Skeletal muscle tissue (tissue), 3 donors: ENCODE measurements at regions not wholly inside any gene's neighbourhood (a gene's known extent, or its start where the extent isn't known, plus 50 kb on each side); places are given as distances from the start of the nearest gene placed in this dataset.
"Not testable (repeated sequence)": the region's sequence is repeated elsewhere in the genome, so short reads cannot be mapped to it uniquely, and the experiment has no call there.

Experiments used
- H3K27ac ChIP-seq: one replicate; pipeline ENCODE4 v1.7.0; 2013; ENCODE audit warnings: mild to moderate bottlenecking, low read depth, low read length, inconsistent platforms
- H3K27me3 ChIP-seq, 3 donors: one replicate each; pipeline ENCODE4 v1.7.0; 2013; ENCODE audit warnings: low read length in 3 of 3; ENCODE audit not compliant: control insufficient read depth in 3 of 3, insufficient read depth in 3 of 3
- H3K36me3 ChIP-seq, 3 donors: one replicate each; pipeline ENCODE4 v1.7.0; 2013; ENCODE audit warnings: low read length in 3 of 3; ENCODE audit not compliant: control insufficient read depth in 3 of 3, insufficient read depth in 3 of 3
- H3K4me1 ChIP-seq, 3 donors: one replicate each; pipeline ENCODE4 v1.7.0; 2013; ENCODE audit warnings: low read length in 3 of 3, mild to moderate bottlenecking in 3 of 3; ENCODE audit not compliant: control insufficient read depth in 3 of 3, insufficient read depth in 3 of 3
- H3K4me3 ChIP-seq, 3 donors: one replicate each; pipeline ENCODE4 v1.7.0; 2013; ENCODE audit warnings: low read length in 3 of 3
- H3K9ac ChIP-seq, 3 donors: one replicate each; pipeline ENCODE4 v1.7.0; 2013; ENCODE audit warnings: low read length in 3 of 3, mild to moderate bottlenecking in 3 of 3, moderate library complexity in 2 of 3, low read depth in 1 of 3
- H3K9me3 ChIP-seq, 3 donors: one replicate each; pipeline ENCODE4 v1.7.0; 2013; ENCODE audit warnings: low read length in 3 of 3; ENCODE audit not compliant: control insufficient read depth in 3 of 3
- donor health status: Osteomylitis.

DNA sequence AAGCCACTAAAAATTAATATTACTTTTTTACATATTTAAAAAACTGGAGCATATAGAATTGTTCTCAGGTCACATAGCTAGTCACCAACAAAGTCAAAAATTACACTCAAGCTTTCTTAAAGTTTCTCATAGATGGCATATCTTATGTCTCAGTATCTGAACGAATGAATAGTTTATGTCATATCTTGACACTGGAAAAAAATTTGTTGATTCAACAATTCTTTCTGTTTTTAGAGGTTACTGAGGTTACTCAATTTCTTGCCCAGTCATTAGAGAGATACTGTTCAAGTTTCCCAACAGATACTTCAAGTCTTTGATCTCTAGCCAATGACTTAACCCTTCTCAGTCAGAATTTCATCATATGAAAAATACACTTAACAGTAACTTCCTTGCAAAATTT lies 113.1 kb upstream of the XIRP2 start:
- no peaks in the 10 kb centered on the region for H3K36me3 ChIP-seq
- no peak overlapping the region for H3K4me3 ChIP-seq
- peaks cover 0 to 2% (median 0%) of the 10 kb centered on the region in 3 donors for H3K9me3 ChIP-seq
- no peak overlapping the region for H3K9ac ChIP-seq
- H3K4me1 ChIP-seq, result no peaks in the 10 kb centered on the region
- H3K27me3 ChIP-seq, result no peaks in the 10 kb centered on the region
- H3K27ac ChIP-seq, result no peak overlapping the region

DNA sequence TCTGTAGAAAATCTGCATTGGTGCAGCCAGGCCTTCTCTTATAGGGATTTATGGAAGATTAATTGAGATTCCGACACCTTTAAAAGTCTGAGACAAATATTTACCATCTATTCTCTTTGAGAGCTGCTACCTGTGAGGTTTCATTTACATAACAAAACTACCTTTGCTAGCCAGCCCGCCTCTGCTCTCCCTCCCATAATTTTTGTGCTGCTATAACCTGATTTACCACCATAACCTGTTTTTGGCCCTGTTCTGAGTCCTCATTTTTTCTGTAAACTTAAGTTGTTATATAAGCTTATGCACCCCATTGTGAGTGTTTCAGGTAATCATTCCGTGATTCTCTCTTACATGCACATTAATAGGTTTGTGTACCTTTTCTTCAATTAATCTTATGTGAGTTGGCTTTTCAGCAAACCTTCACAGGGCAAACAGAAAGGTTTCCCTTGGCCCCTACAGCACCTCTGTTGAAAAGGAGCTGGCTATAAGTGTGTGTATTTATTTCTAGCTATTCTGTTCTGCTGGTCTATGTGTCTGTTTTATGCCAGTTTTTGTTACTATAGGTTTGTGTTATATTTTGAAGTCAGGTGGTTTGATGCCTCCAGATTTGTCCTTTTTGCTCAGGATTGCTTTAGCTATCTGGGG lies 114.9 kb upstream of the XIRP2 start:
- no peak overlapping the region for H3K9ac ChIP-seq
- H3K4me1 ChIP-seq, result no peaks in the 10 kb centered on the region
- no peaks in the 10 kb centered on the region for H3K27me3 ChIP-seq
- no peak overlapping the region for H3K27ac ChIP-seq
- H3K9me3 ChIP-seq, result peaks cover 0 to 2% (median 0%) of the 10 kb centered on the region in 3 donors
- H3K4me3 ChIP-seq, result no peak overlapping the region
- no peaks in the 10 kb centered on the region for H3K36me3 ChIP-seq

DNA sequence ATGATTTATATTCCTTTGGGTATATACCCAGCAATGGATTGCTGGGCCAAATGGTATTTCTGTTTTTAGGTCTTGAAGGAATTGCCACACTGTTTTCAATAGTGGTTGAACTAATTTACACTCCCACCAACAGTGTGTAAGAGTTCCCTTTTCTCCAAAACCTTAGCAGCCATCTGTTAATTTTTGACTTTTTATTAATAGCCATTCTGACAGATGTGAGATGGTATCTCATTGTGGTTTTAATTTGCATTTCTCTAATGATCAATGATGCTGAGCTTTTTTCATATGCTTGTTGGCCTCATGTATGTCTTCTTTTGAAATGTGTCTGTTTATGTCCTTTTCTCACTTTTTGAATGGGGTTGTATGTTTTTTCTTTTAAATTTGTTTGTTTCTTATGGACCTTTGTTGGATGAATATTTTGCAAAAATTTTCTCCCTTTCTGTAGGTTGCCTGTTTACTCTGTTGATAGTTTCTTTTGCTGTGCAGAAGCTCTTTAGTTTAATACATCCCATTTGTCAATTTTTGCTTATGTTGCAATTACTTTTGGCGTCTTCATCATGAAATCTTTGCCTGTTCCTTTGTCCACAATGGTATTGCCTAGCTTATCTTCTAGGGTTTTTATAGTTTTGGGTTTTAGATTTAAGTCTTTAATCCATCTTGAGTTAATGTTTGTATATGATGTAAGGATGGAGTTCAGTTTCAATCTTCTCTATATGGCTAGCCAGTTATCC lies 119.7 kb upstream of the XIRP2 start:
- Histone ChIP-seq H3K4me1 (no peaks in the 10 kb centered on the region), H3K4me3 (no peak overlapping the region), H3K27me3 (no peaks in the 10 kb centered on the region), H3K27ac (no peak overlapping the region), H3K9me3 (peaks cover 0 to 5% (median 2%) of the 10 kb centered on the region in 3 donors), H3K36me3 (no peaks in the 10 kb centered on the region), H3K9ac (no peak overlapping the region)

DNA sequence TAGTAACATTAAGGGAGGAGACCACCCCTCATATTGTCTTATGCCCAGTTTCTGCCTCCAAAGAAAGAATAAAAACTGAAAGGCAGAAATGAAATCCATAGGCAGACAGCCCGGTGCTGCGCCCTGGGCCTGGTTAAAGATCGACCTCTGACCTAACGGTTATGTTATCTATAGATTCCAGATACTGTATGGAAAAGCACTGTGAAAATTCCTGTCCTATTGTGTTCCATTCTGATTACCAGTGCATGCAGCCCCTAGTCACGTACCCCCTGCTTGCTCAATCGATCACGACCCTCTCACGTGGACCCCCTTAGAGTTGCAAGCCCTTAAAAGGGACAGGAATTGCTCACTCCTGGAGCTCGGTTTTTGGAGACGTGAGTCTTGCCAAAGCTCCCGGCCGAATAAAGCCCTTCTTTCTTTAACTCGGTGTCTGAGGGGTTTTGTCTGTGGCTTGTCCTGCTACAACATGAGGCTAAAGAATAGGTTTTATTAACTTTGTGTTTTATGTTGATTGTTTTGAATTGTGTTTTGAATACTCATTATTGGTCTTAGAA lies 121.4 kb upstream of the XIRP2 start:
- not testable (repeated sequence) for H3K9ac ChIP-seq, H3K27me3 ChIP-seq, H3K4me3 ChIP-seq, H3K27ac ChIP-seq, H3K36me3 ChIP-seq, H3K9me3 ChIP-seq, H3K4me1 ChIP-seq

DNA sequence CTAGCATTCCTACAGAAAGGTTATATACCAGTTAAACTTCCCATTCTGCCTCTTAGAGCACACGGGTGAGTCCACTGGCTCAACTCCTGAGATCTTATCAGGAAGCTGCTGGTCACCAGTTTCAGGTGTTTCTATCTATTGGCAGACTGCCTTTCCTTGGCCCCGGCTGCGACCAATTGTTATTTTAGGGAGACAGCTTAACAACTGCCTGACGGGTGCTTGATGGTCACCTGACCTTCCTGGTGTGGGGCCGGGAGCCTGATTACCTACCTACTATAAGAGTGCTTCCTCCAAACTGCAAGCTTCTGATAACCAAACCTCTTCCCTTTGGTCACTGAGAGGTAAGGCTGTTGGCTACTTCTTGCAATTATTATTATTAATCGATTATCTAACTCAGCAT lies 122.1 kb upstream of the XIRP2 start:
- Histone ChIP-seq H3K27me3 (no peaks in the 10 kb centered on the region), H3K27ac (no peak overlapping the region), H3K9ac (no peak overlapping the region), H3K9me3 (peaks cover 0 to 5% (median 0%) of the 10 kb centered on the region in 3 donors), H3K4me3 (no peak overlapping the region), H3K4me1 (no peaks in the 10 kb centered on the region), H3K36me3 (no peaks in the 10 kb centered on the region)

DNA sequence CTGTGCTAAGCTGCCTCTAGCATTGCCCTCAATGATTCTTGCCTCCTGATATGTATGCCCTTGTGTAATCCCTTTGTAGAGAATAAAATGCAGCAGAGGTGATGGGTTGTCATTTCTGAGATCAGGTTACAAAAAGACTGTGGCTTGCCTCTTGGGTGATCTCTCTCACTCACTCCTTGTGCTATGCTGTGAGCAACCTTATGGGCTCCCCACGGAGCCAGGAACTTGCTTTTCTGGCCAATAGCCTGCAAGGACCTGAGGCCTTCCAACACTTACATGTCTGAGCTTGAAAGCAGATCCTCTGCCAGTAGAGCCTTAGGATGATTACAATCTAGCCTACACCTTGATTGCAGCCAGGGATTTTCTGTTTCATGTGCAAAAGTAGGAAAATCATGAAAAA lies 123.1 kb upstream of the XIRP2 start:
- Histone ChIP-seq H3K4me1 (no peaks in the 10 kb centered on the region), H3K4me3 (no peak overlapping the region), H3K27me3 (no peaks in the 10 kb centered on the region), H3K9me3 (peaks cover 0 to 5% (median 0%) of the 10 kb centered on the region in 3 donors), H3K9ac (no peak overlapping the region), H3K36me3 (no peaks in the 10 kb centered on the region), H3K27ac (no peak overlapping the region)

DNA sequence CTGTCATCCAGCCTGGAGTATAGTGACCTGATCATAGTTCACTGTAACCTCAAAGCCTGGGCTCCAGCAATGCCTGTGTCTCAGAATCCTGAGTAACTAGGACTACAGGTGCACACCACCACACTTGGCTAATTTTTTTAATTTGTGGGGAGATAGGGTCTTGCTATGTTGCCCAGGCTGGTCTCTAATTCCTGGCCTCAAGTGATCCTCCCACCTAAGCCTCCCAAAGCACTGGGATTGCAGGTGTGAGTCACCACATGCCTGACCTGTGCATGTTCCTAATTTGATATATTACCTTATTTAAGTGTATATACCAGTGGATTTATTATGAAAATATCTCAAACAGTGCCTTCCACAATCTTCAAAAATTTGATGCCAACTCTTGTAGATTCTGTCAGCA lies 123.6 kb upstream of the XIRP2 start:
- Histone ChIP-seq H3K27me3 (no peaks in the 10 kb centered on the region), H3K9me3 (peaks cover 0 to 5% (median 0%) of the 10 kb centered on the region in 3 donors), H3K27ac (no peak overlapping the region), H3K4me1 (no peaks in the 10 kb centered on the region), H3K4me3 (no peak overlapping the region), H3K36me3 (no peaks in the 10 kb centered on the region), H3K9ac (no peak overlapping the region)

DNA sequence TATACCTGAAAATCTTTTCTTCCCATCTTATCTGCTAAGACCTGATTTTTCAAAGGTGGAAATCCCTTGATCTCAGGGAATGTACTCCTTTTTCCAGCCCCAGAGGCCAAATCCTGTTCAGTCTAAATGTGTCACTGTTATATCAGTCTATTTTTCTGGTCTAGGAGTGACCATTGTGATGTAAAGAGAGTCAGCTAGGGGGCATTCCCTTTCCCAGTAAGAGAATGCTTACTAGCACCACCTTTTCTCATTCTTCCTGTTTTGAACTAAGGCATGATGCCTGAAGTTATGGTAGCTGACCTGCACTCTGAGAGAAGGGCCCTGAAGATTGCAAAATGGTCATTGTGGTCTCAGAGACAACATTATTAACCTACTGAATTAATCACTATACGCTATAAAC lies 124.1 kb upstream of the XIRP2 start:
- Histone ChIP-seq H3K4me1 (no peaks in the 10 kb centered on the region), H3K36me3 (no peaks in the 10 kb centered on the region), H3K27ac (no peak overlapping the region), H3K27me3 (no peaks in the 10 kb centered on the region), H3K9ac (no peak overlapping the region), H3K4me3 (no peak overlapping the region), H3K9me3 (peaks cover 0 to 5% (median 0%) of the 10 kb centered on the region in 3 donors)

DNA sequence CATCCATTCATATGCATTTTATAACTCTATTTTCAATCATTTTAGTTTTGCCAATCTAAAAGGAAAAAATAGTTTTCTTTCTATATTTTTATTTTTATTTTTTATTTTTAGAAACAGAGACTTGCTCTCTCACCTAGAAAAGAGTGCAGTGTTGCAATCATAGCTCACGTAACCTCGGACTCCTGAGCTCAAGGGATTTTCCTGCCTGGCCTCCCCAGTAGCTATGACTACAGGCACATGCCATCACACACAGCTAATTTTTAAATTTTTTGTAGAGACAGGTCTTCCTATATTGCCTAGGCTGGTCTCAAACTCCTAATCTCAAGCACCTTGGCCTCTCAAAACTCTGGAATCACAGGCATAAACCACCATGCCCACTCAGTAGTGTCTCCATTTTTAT lies 125.5 kb upstream of the XIRP2 start:
- Histone ChIP-seq H3K36me3 (no peaks in the 10 kb centered on the region), H3K27ac (no peak overlapping the region), H3K9ac (no peak overlapping the region), H3K27me3 (no peaks in the 10 kb centered on the region), H3K9me3 (peaks cover 0 to 5% (median 0%) of the 10 kb centered on the region in 3 donors), H3K4me1 (no peaks in the 10 kb centered on the region), H3K4me3 (no peak overlapping the region)

DNA sequence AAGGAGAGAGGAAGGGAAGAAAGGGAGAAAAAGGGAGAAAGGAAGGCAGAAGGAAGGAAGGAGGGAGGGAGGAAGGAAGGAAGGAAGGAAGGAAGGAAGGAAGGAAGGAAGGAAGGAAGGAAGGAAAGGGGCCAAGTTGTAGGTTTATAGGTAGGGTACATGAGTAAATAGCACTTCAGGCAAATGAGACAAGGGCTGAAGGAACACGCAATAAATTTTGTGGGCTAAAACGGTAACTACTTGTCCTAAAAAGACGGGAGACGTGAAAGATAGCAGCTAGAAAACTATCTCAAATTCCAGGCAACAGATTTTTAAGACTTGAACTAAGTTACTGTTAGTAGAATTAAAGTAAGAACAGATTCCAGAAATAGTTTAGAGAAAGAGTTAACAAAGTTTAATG lies 129.3 kb upstream of the XIRP2 start:
- H3K27me3 ChIP-seq, result no peaks in the 10 kb centered on the region

More for the DNA sequence above, 129.3 kb upstream of the XIRP2 start:
- Histone ChIP-seq H3K36me3 (no peaks in the 10 kb centered on the region), H3K4me3 (no peak overlapping the region), H3K9ac (no peak overlapping the region), H3K4me1 (no peaks in the 10 kb centered on the region), H3K9me3 (no peaks in the 10 kb centered on the region), H3K27ac (no peak overlapping the region)
